ENCODE measurements at regions not wholly inside any gene's neighbourhood (a gene's known extent, or its start where the extent isn't known, plus 50 kb on each side); places are given as distances from the start of the nearest gene placed in this dataset.

DNA sequence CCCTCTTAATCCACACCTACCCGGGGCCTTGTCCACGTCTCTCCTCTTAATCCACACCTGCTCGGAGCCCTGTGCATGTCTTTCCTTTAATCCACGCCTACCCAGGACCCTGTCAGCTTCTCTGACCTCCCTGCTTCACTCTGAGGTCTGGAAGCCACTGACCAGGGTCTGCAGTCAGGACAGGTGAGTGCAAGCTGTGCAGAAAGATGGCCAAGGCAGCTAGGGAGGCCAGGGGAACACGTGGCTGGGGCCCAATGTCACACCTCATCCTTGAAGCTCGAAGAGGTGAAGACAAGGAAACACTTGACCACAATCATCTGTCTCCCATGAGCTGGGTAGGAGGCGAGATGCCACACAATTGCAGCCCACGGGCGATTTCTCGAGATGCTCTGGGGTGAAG, 1516.9 kb downstream of the BRD1 start:
- TF ChIP-seq ZNF561 (tag by site-specific recombination; IDR thresholded peaks at IDR 0.05; ENCODE audit: borderline replicate concordance) (no peak), SETDB1 (IDR thresholded peaks at IDR 0.05; ENCODE audit: insufficient read length, low read length) (no peak), WT1 (tag by site-specific recombination; IDR thresholded peaks at IDR 0.05) (no peak), ZNF138 (tag by site-specific recombination; IDR thresholded peaks at IDR 0.05; ENCODE audit: borderline replicate concordance) (no peak), ZNF140 (tag by site-specific recombination; IDR thresholded peaks at IDR 0.05) (no peak), ZNF19 (tag by site-specific recombination; IDR thresholded peaks at IDR 0.05; ENCODE audit: low read depth) (no peak), MZF1 (tag by site-specific recombination; IDR thresholded peaks at IDR 0.05; ENCODE audit: borderline replicate concordance) (no peak), YY1 (tag by site-specific recombination; IDR thresholded peaks at IDR 0.05) (no peak), ZBTB17 (tag by site-specific recombination; IDR thresholded peaks at IDR 0.05) (no peak), ZNF558 (tag by site-specific recombination; IDR thresholded peaks at IDR 0.05) (no peak), ZNF423 (tag by site-specific recombination; IDR thresholded peaks at IDR 0.05) (no peak)
- TF ChIP-seq, protein P1, sequence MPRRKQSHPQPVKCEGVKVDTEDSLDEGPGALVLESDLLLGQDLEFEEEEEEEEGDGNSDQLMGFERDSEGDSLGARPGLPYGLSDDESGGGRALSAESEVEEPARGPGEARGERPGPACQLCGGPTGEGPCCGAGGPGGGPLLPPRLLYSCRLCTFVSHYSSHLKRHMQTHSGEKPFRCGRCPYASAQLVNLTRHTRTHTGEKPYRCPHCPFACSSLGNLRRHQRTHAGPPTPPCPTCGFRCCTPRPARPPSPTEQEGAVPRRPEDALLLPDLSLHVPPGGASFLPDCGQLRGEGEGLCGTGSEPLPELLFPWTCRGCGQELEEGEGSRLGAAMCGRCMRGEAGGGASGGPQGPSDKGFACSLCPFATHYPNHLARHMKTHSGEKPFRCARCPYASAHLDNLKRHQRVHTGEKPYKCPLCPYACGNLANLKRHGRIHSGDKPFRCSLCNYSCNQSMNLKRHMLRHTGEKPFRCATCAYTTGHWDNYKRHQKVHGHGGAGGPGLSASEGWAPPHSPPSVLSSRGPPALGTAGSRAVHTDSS (tag by site-specific recombination; IDR thresholded peaks at IDR 0.05): no peak
- TF ChIP-seq, protein P2, sequence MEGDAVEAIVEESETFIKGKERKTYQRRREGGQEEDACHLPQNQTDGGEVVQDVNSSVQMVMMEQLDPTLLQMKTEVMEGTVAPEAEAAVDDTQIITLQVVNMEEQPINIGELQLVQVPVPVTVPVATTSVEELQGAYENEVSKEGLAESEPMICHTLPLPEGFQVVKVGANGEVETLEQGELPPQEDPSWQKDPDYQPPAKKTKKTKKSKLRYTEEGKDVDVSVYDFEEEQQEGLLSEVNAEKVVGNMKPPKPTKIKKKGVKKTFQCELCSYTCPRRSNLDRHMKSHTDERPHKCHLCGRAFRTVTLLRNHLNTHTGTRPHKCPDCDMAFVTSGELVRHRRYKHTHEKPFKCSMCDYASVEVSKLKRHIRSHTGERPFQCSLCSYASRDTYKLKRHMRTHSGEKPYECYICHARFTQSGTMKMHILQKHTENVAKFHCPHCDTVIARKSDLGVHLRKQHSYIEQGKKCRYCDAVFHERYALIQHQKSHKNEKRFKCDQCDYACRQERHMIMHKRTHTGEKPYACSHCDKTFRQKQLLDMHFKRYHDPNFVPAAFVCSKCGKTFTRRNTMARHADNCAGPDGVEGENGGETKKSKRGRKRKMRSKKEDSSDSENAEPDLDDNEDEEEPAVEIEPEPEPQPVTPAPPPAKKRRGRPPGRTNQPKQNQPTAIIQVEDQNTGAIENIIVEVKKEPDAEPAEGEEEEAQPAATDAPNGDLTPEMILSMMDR (tag by site-specific recombination; IDR thresholded peaks at IDR 0.05): no peak
- TF ChIP-seq, protein P3, sequence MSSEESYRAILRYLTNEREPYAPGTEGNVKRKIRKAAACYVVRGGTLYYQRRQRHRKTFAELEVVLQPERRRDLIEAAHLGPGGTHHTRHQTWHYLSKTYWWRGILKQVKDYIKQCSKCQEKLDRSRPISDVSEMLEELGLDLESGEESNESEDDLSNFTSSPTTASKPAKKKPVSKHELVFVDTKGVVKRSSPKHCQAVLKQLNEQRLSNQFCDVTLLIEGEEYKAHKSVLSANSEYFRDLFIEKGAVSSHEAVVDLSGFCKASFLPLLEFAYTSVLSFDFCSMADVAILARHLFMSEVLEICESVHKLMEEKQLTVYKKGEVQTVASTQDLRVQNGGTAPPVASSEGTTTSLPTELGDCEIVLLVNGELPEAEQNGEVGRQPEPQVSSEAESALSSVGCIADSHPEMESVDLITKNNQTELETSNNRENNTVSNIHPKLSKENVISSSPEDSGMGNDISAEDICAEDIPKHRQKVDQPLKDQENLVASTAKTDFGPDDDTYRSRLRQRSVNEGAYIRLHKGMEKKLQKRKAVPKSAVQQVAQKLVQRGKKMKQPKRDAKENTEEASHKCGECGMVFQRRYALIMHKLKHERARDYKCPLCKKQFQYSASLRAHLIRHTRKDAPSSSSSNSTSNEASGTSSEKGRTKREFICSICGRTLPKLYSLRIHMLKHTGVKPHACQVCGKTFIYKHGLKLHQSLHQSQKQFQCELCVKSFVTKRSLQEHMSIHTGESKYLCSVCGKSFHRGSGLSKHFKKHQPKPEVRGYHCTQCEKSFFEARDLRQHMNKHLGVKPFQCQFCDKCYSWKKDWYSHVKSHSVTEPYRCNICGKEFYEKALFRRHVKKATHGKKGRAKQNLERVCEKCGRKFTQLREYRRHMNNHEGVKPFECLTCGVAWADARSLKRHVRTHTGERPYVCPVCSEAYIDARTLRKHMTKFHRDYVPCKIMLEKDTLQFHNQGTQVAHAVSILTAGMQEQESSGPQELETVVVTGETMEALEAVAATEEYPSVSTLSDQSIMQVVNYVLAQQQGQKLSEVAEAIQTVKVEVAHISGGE (tag by site-specific recombination; conservative IDR thresholded peaks at IDR 0.05; ENCODE audit: low read depth): no peak
